Retinal pigment epithelial cell (primary cell): ENCODE measurements at regions not wholly inside any gene's neighbourhood (a gene's known extent, or its start where the extent isn't known, plus 50 kb on each side); places are given as distances from the start of the nearest gene placed in this dataset.
"Not testable (repeated sequence)": the region's sequence is repeated elsewhere in the genome, so short reads cannot be mapped to it uniquely, and the experiment has no call there.

ENCODE experiments used
- DNase-seq: peaks from one replicate; pipeline ENCODE4 v3.0.0-alpha.2; 2010; ENCODE audit warnings: low read depth
- H3K4me3 ChIP-seq: 2 replicates; pipeline ENCODE4 v1.5.1; 2011; ENCODE audit warnings: mild to moderate bottlenecking, low read length, control low read depth, moderate library complexity
- TF ChIP-seq, protein P1 (sequence below): conservative IDR thresholded peaks from 2 replicates; pipeline ENCODE4 v1.5.1; 2011; ENCODE audit warnings: low read depth, low read length, control low read depth, inconsistent platforms

DNA sequence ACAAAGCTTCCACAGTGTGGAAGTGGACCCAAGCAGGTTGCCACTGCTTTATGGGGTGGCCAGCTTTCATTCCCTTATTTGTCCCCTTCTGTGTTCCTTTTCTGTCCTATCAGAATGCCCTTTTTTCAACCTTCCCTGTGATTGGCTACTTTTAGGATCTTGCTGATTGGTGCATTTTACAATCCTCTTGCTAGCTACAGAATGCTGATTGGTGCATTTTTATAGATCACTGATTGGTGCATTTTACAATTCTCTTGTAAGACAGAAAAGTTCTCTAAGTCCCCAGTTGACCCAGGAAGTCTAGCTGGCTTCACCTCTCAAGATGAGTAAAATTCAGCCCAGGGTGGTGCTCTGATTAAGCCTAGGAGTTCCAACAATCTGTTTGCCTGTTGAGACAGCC is 157.2 kb upstream of the ERCC6L2 start:
- TF ChIP-seq, protein P1, sequence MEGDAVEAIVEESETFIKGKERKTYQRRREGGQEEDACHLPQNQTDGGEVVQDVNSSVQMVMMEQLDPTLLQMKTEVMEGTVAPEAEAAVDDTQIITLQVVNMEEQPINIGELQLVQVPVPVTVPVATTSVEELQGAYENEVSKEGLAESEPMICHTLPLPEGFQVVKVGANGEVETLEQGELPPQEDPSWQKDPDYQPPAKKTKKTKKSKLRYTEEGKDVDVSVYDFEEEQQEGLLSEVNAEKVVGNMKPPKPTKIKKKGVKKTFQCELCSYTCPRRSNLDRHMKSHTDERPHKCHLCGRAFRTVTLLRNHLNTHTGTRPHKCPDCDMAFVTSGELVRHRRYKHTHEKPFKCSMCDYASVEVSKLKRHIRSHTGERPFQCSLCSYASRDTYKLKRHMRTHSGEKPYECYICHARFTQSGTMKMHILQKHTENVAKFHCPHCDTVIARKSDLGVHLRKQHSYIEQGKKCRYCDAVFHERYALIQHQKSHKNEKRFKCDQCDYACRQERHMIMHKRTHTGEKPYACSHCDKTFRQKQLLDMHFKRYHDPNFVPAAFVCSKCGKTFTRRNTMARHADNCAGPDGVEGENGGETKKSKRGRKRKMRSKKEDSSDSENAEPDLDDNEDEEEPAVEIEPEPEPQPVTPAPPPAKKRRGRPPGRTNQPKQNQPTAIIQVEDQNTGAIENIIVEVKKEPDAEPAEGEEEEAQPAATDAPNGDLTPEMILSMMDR: no peak
- no peak for DNase-seq
- no peak overlapping the region for H3K4me3 ChIP-seq

DNA sequence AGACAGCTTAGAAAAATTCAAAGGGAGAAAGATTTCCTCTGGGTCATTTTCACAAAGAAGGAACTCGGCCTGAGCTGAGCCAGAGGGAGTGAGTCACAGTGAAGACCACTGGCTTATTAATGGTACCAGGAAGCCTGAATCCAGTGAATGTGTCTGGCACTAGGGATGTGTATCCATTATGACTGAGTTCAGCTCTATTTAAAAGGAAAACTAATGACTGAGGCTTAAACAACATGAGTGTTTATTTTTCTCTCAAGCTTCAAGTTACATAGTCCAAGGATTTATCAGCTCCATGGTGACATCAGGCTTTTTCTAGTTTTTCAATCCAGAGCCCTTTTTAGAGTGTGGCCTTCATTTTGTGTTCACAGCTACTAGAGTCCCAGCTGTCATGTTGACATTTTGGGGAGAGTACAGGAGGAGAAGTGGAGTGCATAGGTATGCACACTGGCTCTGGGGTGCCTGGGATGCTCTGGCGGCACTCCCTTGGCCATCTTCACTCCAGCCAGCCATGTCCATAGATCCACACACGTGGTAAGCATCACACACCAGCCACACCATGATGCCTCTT is 159.5 kb upstream of the ERCC6L2 start:
- H3K4me3 ChIP-seq: no peak overlapping the region
- TF ChIP-seq, protein P1: no peak
- DNase-seq: no peak

DNA sequence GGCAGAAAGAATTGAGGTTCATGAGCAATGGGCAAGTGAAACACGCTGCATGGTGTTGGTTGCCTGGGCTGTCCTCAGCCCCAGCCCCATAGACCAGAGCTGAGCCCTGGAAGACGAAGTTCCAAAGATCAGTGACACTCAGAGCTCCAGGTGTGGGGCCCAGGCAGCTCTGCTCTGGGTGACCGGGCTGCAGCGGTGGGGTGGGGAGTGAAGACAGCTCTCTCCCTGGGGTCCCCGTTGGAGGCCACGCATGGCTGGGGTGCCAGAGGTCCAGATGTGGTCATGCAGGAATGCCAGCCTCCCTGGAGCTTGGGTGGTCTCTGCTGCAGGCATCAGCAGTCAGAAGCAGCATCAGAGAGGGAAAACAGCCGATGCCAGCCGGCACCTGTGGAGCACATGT is 165.0 kb upstream of the ERCC6L2 start:
- no peak for DNase-seq
- no peak overlapping the region for H3K4me3 ChIP-seq
- TF ChIP-seq, protein P1: no peak

DNA sequence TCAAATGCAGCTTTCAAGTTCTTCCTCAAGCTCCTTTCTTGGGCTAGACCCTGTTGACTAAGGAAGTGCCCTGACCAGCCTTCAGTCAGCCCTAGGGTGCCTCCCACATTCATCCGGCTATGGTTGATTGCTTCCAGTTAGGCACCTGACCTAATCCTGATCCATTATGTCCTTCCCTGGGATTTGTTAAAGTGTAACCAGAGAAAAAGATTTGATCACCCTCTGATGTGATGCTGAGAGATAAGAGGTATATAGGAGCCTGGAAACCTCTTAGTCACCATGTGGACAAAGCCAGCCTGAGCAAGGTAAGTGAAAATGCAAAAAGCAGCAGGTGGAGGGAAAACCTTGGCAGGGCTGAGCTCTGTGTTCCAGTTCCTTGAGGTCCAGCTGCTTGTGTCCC is 178.8 kb upstream of the ERCC6L2 start:
- no peak for DNase-seq
- no peak overlapping the region for H3K4me3 ChIP-seq
- TF ChIP-seq, protein P1: no peak

DNA sequence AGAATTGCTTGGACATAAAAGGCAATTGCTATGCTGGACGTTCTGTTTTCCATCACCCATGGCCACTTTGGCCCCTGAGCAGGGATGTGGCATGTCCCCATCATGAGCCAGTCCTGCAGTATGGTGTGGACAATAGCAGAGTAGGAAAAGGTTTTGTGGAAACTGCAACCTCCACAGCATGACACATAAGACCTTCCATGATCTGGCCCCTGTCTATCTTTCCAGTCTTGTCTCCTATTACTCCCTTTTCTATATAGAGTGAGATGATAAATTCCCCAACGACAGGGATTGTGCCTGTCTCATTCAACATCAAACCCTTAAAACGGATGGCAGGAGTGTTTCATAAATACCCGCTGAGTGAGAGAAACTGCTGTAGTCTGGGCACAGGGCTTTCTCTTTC is 174.7 kb upstream of the PTCH1 start:
- no peak overlapping the region for H3K4me3 ChIP-seq
- TF ChIP-seq, protein P1: no peak
- no peak for DNase-seq

DNA sequence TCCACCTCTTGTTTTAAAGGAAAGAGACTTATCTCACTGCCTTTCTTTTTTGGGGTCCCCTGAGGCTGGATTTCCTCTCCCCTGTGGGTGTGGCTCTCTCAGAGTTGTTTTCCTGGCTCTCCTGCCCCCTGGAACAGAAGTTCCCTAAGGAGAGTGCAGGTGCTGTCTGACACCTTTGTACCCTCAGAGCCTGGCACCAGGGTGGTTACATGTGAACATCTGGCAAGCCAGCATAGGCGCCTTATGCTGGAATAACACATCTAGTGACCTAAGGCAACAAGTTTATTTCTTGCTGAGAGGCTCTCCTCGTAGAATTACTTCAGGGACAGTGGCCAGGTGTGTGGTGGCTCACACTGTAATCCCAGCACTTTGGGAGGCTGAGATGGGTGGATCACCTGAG is 172.9 kb upstream of the PTCH1 start:
- H3K4me3 ChIP-seq: no peak overlapping the region
- no peak for DNase-seq
- TF ChIP-seq, protein P1: no peak

DNA sequence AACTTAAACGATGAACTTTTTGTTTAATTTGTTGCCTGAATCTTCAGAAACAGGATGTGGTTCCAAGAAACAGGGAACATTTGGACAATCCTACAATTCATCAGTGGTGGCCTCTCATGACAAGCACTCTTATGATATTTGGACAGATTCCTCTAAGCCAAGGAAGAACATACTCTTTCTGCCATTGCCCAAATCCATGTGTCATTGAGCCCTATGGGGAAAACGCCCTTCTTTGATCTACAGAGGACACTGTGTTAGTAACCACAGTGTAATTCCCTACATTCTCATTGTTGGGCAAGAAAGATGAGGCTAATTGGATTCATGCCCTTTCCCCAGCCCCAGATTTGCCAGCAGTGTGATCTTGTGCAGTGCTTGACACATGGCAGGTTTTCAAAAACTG is 167.7 kb upstream of the PTCH1 start:
- H3K4me3 ChIP-seq: no peak overlapping the region
- no peak for DNase-seq
- TF ChIP-seq, protein P1: no peak

DNA sequence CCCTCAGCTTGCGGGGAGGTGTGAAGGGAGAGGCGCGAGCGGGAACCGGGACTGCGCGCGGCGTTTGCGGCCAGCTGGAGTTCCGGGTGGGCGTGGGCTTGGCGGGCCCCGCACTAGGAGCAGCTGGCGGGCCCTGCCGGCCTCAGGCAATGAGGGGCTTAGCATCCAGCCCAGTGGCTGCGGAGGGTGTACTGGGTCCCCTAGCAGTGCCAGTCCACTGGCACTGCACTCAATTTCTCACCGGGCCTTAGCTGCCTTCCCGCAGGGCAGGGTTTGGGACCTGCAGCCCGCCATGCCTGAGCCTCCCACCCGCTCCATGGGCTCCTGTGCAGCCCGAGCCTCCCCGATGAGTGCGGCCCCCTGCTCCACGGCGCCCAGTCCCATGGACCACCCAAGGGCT is 163.5 kb upstream of the PTCH1 start:
- H3K4me3 ChIP-seq, DNase-seq: not testable (repeated sequence)
